ENCODE measurements at regions not wholly inside any gene's neighbourhood (a gene's known extent, or its start where the extent isn't known, plus 50 kb on each side); places are given as distances from the start of the nearest gene placed in this dataset.

DNA sequence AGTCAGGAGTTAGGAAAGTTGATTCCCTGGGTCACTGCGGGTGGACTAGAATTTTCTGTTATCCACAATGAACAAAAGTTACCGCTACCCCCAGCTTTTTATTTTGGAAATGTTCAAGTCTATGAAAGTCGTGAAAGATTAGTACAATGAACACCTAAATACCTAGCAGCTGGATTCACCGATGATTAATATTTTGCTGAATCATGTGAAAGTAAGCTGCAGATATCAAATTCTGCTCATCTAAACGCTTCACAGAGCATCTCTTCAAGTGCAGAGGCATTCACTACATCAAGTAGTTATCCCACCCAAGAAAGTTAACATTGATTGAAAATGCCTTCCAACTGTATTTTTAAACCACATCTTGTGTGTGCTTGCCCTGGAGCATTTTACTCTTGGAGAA lies 729.0 kb upstream of the NR2F2 start:
- no peak for TF ChIP-seq TAF1 (IDR thresholded peaks at IDR 0.05; ENCODE audit: low read depth, low read length)
- TF ChIP-seq POLR2A (IDR thresholded peaks at IDR 0.05; ENCODE audit: low read depth, low read length), result no peak
- no peak for TF ChIP-seq POLR2AphosphoS5 (IDR thresholded peaks at IDR 0.05; ENCODE audit: low read depth, low read length)

Measured in GM12891 (cell line).